Omental fat pad (tissue), 3 donors: ENCODE measurements at regions not wholly inside any gene's neighbourhood (a gene's known extent, or its start where the extent isn't known, plus 50 kb on each side); places are given as distances from the start of the nearest gene placed in this dataset.

Experiments
- ATAC-seq: fragments of 150-250 bp; one replicate; pipeline ENCODE4 v1.9.1; 2016; ENCODE audit warnings: mild to moderate bottlenecking, moderate library complexity; ENCODE audit not compliant: low FRiP score
- DNase-seq: peaks from one replicate; pipeline ENCODE4 v3.0.0-alpha.2; 2019; ENCODE audit warnings: low spot score
- CTCF ChIP-seq, 3 donors: fragments of 450-650 bp; IDR thresholded peaks; one replicate each; pipeline ENCODE4 v1.5.1; 2016 to 2017; ENCODE audit warnings: antibody characterized with exemption in 3 of 3, mild to moderate bottlenecking in 3 of 3, moderate library complexity in 2 of 3

- no peak for TF ChIP-seq CTCF (IDR thresholded peaks at IDR 0.05)
- ATAC-seq (no peak), DNase-seq (no peak)
Measured at GRCh38 chr20:52899041-52899608, 73.0 kb upstream of the TSHZ2 start.

GRCh38 chr20:52896348-52896747, 75.8 kb upstream of the TSHZ2 start:
- DNase-seq (no peak), ATAC-seq (no peak)
- TF ChIP-seq CTCF (IDR thresholded peaks at IDR 0.05): no peak

GRCh38 chr20:52895701-52896100, 76.5 kb upstream of the TSHZ2 start:
- ATAC-seq: no peak
- DNase-seq: no peak
- TF ChIP-seq CTCF (IDR thresholded peaks at IDR 0.05): no peak

GRCh38 chr20:52895235-52895634, 76.9 kb upstream of the TSHZ2 start:
- ATAC-seq: no peak

GRCh38 chr20:52893498-52893897, 78.7 kb upstream of the TSHZ2 start:
- no peak for TF ChIP-seq CTCF (IDR thresholded peaks at IDR 0.05)
- ATAC-seq: no peak
- DNase-seq: no peak

More at GRCh38 chr20:52895235-52895634, 76.9 kb upstream of the TSHZ2 start:
- DNase-seq: no peak
- TF ChIP-seq CTCF (IDR thresholded peaks at IDR 0.05): no peak

- DNase-seq (no peak), ATAC-seq (no peak)
- no peak for TF ChIP-seq CTCF (IDR thresholded peaks at IDR 0.05)
Measured at GRCh38 chr20:52892023-52892422, 80.1 kb upstream of the TSHZ2 start.

GRCh38 chr20:52890130-52890529, 82.0 kb upstream of the TSHZ2 start:
- ATAC-seq (no peak), DNase-seq (no peak)
- TF ChIP-seq CTCF (IDR thresholded peaks at IDR 0.05): no peak
